ENCODE measurements at regions not wholly inside any gene's neighbourhood (a gene's known extent, or its start where the extent isn't known, plus 50 kb on each side); places are given as distances from the start of the nearest gene placed in this dataset.

GRCh38 chr17:14864127-14864526 is 401.0 kb downstream of the PMP22 start (continued):
- TF ChIP-seq ZNF511 (CRISPR knock-in tag; IDR thresholded peaks at IDR 0.05) = no peak
- TF ChIP-seq ZNF311 (CRISPR knock-in tag; IDR thresholded peaks at IDR 0.05) = no peak
- no peak for TF ChIP-seq ZNF592 (IDR thresholded peaks at IDR 0.05)
- no peak for TF ChIP-seq POLR2AphosphoS5 (IDR thresholded peaks at IDR 0.05; ENCODE audit: control insufficient read depth, insufficient read depth, low read depth, low read length)

GRCh38 chr17:14859542-14859941 is 405.6 kb downstream of the PMP22 start:
- H3K4me2 ChIP-seq (ENCODE audit: insufficient read depth, low read length) = no peak overlapping the region
- TF ChIP-seq ZNF41 (CRISPR knock-in tag; conservative IDR thresholded peaks at IDR 0.05) (no peak), ZNF143 (CRISPR knock-in tag; IDR thresholded peaks at IDR 0.05) (no peak), SFPQ (IDR thresholded peaks at IDR 0.05; ENCODE audit: low read depth, low read length) (no peak), PHB2 (IDR thresholded peaks at IDR 0.05; ENCODE audit: low read depth) (no peak), HLTF (IDR thresholded peaks at IDR 0.05) (no peak), ARID1B (IDR thresholded peaks at IDR 0.05) (no peak), RBM15 (IDR thresholded peaks at IDR 0.05; ENCODE audit: insufficient read depth, low read length) (no peak), HSF4 (CRISPR knock-in tag; IDR thresholded peaks at IDR 0.05; ENCODE audit: borderline replicate concordance) (no peak), NBN (IDR thresholded peaks at IDR 0.05; ENCODE audit: low read depth) (no peak), DPF2 (IDR thresholded peaks at IDR 0.05) (no peak), COPS2 (conservative IDR thresholded peaks at IDR 0.05) (no peak), ZKSCAN3 (CRISPR knock-in tag; IDR thresholded peaks at IDR 0.05) (no peak)

More at GRCh38 chr17:14859542-14859941, 405.6 kb downstream of the PMP22 start:
- WGBS (ENCODE audit: insufficient coverage, low coverage, missing lambda C conversion rate) = 0% methylated on average over 3 of the region's 3 CpGs
- H3K27me3 ChIP-seq (ENCODE audit: control insufficient read depth in 2 of 2, insufficient read depth in 2 of 2, low read length in 2 of 2) = no peaks in the 10 kb centered on the region
- ChIA-PET CTCF (ENCODE audit: low intra/inter-chr PET ratio) (no interaction called here), POLR2A (no interaction called here)
- ATAC-seq (no peak), FAIRE-seq (no peak), DNase-seq (ENCODE audit: extremely low read depth in 1 of 4, low spot score in 3 of 4) (no peak)
- no peaks in the 10 kb centered on the region for H3K9me3 ChIP-seq (replicated peaks; ENCODE audit: control insufficient read depth, insufficient read depth, low read depth, low read length)
- in situ Hi-C loops (cut with MboI) (no loop called here), intact Hi-C loops (cut with micrococcal nuclease) (no loop called here)
- H3K9ac ChIP-seq (ENCODE audit: insufficient read depth in 1 of 2, low read depth in 2 of 2, low read length in 2 of 2) = no peak overlapping the region
- no TSS peak for BruUV-seq (replicated peaks)
- no peaks in the 10 kb centered on the region for H3K9me1 ChIP-seq (ENCODE audit: control insufficient read depth, insufficient read depth, low read length)
- H3K4me3 ChIP-seq = no peak overlapping the region
- H2AFZ ChIP-seq (ENCODE audit: low read depth, low read length) = no peak overlapping the region
- H3K36me3 ChIP-seq (ENCODE audit: control insufficient read depth, insufficient read depth, low read length) = no peaks in the 10 kb centered on the region
- no peak overlapping the region for H3K27ac ChIP-seq (ENCODE audit: extremely low read depth, low read depth, low read length)
- no peaks in the 10 kb centered on the region for H3K4me1 ChIP-seq (replicated peaks in 1 of 2; ENCODE audit: control insufficient read depth in 2 of 2, insufficient read depth in 2 of 2, low read length in 2 of 2)
- H4K20me1 ChIP-seq (replicated peaks; ENCODE audit: control insufficient read depth, insufficient read depth, low read length) = no peaks in the 10 kb centered on the region
- H3K79me2 ChIP-seq (ENCODE audit: control insufficient read depth, insufficient read depth, low read length) = no peaks in the 10 kb centered on the region
